ENCODE measurements at regions not wholly inside any gene's neighbourhood (a gene's known extent, or its start where the extent isn't known, plus 50 kb on each side); places are given as distances from the start of the nearest gene placed in this dataset.
"Not testable (repeated sequence)": the region's sequence is repeated elsewhere in the genome, so short reads cannot be mapped to it uniquely, and the experiment has no call there.

GRCh38 chrX:7522860-7523259 is 320.1 kb upstream of the VCX start:
- no peak for DNase-seq

DNA sequence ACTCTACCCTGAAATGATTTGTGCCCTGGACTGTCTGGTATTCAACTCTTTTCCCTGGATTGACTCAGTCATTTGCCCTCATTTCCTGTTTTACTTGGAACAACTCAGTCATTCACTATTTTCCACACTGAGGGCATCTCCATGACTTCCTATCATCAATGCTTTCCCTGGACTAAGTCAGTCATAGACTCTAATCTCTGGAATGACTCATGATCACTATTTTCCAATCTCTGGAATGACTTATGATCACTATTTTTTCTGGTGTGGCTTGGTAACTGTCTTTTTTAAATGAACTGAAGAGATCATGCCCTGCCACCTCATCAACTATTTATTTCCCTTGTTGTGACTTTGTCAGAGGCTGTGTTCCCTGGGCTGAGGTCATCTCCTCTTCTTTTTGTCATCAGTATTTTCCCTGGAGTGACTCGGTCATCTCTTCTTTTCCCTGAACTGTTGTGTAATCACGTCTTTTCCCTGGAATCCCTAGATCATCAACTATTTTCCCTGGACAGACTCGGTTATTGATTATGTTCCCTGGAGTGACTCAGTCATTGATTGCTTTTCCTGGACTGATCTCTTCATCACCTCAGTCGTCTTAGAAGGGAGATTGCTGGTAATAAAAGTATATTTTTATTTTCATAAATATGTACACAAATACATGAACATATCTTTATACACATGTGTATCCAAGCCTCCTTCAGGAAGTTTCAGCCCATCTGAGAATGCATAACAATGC is 327.1 kb upstream of the VCX start:
- DNase-seq: no peak

- no peak for DNase-seq
Observed at GRCh38 chrX:7514871-7515599, 327.9 kb upstream of the VCX start.

DNA sequence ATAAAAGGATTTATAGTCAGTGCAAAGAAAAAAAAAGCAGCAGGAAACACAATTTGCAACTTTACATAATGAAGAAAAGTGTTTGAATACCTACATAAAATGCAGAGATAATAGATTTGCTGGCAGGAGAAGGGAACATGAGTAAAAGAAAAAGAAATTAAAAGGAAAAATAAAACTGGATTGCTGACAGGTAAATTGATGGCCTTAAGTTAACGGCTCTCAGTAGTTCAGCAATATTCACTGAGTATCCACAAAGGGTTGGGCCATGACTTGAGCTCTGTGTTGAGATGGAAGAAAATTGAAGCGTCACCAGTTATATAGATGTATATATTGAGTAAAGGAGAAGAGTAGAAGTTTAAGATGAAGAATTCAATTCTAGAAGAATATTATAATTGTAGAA is 330.1 kb upstream of the VCX start:
- DNase-seq: no peak

DNA sequence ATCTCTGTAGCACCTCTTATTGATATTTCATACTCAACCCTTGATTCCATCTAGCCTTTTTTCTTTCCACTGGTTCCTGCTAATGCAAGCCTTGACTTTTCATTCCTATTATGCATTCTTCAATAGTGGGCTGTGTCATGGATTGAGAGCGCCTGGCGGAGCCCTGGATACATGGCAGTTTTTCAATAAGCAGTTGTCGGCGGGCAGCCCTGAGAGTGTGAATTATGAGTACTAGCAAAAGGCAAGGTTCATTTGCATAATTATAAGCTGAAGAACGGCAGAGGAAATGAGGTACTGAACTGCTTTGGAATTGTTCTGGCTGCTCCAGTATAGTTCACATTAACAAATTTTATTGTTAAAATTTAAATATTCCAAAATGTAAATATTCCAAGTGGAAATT is 339.7 kb upstream of the VCX start:
- peak in 3 of 56 donors; percentile 1 to 7 (median 2) for DNase-seq

DNA sequence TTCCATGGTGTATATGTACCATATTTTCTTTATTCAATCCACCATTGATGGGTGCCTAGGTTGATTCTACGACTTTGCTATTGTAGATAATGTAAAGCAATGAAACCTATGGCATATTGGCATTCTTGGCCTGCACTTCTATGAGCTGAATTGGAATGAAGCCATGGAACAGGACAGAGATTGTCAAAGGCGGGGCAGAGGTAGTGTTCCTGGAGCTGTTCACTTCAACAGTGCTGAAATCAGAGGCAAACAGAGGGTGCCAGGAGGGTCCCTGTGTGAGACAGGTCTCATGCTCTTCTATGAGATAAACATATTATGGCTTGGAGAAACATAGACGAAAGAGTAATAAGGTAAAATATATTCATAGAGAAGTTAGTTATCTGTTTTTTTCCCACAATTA is 342.6 kb upstream of the VCX start:
- no peak for DNase-seq

GRCh38 chrX:7486505-7486904 is 338.6 kb upstream of the PUDP start:
- no peak for DNase-seq

GRCh38 chrX:7485061-7485460 is 337.1 kb upstream of the PUDP start:
- DNase-seq: no peak

- DNase-seq: no peak
Observed at GRCh38 chrX:7480721-7481120, 332.8 kb upstream of the PUDP start.

DNA sequence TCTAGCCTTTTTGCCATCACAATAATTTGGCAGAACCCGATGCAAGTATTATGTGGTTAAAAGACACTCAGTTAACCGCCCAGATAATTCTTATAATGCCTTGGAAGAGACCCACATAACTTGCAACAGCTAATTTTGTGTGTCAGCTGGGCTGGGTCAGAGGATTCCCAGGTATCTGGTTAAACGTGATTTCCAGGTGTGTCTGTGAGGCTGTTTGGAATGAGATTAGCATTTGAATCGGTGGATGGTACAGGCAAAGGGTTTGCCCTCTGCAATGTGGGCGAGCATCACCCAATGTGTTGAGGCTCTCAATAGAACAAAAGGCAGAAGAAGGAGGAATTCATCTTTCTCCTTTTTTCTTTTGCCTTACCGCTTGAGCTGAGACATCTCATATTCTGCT is 314.2 kb upstream of the PUDP start:
- DNase-seq: no peak

GRCh38 chrX:7461051-7461450 is 313.1 kb upstream of the PUDP start:
- DNase-seq: not testable (repeated sequence)

DNA sequence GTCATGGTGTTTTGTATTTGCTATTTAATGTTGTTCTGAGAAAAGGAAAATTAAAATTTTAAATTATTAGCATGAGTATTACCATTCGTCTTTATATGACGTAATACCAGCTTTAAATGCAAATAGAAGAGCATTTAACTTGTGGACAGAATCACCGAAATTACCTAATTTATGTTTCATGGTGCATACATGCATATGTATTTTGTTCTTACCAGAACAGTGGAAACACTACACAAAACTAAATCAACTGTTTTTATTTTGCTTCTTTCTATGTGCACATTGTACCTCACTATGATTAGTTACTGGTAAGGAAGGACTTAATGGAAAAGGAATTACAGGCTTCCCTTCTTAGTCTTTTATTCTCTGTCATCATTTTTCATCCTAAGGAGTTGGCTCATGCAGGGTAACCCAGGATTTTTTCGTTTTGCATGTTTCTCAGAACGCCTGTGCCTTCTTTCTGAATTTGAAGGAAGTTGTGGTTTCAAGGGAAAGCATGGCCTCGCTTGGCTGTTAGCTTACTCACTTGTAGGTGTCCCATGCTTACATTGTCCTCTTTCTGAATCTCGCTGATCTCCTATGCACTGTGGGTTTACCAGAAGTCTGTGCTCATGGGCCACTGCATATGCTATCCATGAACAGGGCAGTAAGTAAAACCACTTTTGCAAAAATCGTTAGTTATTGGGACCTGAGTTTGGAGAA is 300.0 kb upstream of the PUDP start:
- DNase-seq: no peak

- DNase-seq: no peak
Observed at GRCh38 chrX:7446815-7447214, 298.9 kb upstream of the PUDP start.

DNA sequence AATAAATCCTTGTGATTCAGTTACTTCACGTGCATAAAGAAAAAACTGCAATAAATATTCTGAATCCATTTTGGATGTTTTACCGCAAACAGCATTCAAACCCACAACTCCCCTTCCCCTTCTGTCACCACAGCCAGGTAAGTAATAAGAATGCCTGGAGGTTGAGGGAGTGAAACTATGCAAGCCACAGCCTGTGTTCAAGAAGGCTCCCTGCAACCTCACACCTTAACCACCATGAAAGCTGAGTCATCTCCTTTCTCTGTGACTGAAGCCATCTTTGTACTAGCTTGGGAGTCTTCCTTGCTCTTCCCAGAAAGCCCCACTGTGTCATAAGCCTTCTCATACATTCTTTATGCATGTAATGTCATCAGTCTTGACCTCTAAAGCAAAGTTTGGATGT is 297.0 kb upstream of the PUDP start:
- no peak for DNase-seq

GRCh38 chrX:7441586-7441985 is 293.6 kb upstream of the PUDP start:
- no peak for DNase-seq

DNA sequence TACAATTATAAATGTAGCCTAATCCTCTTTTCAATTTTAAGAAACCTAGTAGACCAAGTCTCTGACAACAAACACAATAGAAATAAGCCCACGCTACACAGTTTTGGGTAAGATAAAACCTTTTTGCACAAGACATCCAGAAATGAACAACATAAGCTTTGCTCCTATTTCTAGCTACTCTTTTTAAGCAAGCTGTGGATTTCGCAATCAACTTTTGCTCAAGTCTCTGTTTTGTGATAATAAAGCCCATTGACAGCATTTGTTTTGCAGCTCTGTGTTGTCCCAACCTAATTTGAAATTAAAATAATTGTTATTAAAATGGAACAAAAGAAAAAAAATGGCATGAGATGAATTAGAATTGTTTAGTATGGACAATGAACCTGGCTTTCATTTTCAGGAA is 287.9 kb upstream of the PUDP start:
- DNase-seq: no peak

DNA sequence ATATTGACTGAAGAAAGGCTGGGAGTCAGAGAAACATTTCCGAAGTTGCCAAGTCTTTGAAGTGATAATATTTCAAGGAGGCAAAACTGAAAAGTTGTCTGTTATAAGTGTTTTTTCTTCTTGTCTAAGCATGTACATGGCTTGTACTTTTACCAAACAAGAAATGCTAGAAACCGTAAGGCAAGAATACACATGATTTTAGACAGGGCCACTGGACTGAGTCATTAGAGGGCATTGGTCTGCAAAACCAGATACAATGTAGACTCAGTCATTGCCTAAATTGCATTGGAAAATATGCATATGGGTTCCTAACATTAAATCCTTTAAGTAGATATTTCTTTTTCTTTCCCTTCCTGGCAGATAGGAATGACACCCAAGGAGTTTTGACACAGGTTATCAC is 284.9 kb upstream of the PUDP start:
- no peak for DNase-seq

DNA sequence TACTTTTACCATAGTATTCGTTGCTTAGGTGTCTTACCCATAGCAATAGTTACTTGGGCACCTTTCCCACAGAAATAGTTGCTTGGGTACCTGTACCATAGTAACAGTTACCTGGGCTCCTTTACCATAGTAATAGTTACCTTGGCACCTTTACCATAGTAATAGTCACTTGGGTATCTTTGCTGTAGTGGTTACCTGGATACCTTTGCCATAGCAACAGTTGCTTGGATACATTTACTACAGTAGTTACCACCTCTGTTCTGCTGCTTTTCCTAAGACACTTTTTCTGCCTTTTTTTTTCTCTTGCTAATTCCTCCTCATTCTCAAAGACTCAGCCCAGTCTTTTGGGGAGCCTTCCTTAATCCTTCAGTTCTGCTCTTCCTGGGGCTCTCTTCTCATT is 272.8 kb upstream of the PUDP start:
- DNase-seq: peak in 2 of 56 donors; percentile 5 to 10

DNA sequence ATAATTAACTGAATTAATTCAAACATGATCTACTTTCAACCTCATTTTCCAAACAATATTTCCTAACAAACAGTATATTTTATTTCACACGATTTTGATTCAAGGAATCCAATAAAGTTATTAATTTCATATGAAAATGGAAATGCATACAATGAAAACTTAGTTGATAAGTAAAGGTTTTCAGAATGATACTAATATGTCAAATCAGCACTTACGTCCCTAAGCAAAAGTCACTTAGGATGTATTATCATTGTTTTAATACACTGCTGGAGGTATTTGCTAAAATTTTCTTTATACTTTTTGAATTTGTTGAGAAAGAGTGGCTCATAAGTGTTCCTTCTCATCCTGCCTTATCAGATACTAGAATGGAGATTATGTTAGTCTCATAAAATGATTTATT is 266.8 kb upstream of the PUDP start:
- DNase-seq: no peak

- no peak for DNase-seq
Observed at GRCh38 chrX:7412840-7413239, 264.9 kb upstream of the PUDP start.

DNA sequence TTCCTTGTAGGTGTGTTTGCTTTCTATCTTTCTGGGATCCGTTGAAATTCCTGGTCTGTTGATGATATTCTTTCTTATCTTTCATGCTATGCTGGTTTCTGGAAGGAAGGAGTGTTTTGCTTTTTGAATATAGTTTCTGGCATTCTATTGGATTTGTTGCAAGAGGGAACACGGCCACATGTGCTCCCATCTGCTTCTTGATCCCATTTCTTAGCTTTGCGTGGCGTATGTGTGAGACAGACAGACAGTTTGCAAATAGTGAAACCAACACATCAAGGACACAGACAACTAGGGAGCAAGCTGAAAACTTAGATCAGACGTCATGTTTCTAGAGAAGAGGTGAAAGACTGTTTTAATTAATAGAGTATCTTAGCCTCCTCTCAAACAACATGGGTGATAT is 261.9 kb upstream of the PUDP start:
- DNase-seq: no peak

DNA sequence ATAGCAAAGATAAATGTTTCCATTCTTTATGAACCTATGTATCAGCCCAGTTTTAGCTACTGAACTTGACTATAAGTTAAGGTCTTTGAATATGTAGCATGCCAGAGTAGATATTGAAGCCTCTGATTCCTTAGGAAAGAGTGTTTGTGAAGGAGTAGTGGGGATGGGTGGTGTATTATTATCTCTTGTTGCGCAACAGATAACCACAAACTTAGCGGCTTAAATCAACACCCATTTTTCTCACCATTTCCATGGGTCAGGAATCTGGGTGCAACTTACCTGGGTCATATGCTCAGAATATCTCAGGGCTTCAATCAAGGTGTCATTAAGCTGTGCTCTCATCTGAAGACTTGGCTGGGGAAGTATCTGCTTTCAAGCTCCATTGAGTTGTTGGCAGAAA is 251.4 kb upstream of the PUDP start:
- DNase-seq: no peak

DNA sequence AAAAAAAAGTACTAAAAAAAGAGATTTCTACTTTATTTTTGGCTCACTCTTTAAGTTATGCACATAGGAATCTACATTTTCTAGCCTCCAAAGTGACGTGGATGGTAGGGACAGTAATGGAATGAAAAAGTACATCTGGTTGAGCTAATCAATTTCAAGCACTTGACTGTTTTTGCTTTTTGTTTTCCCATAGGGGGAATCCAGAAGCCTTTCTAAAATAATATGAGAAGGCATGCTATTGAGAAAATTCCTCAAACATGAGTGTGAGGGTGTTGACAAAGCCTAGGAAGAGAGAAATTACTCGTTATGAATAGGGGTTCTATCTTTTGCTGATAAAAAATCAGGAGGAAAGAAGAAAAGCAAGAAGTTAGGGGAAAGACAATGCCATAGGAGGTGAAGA is 242.5 kb upstream of the PUDP start:
- no peak for DNase-seq
